PFSK-1 (cell line): ENCODE measurements at regions not wholly inside any gene's neighbourhood (a gene's known extent, or its start where the extent isn't known, plus 50 kb on each side); places are given as distances from the start of the nearest gene placed in this dataset.

Experiments used
- FOXP2 ChIP-seq: optimal IDR thresholded peaks from 2 replicates; pipeline ENCODE3; 2011; ENCODE audit warnings: borderline replicate concordance, control low read depth, inconsistent platforms; ENCODE audit not compliant: insufficient read depth; ENCODE audit errors: extremely low read length, extremely low read depth
- POLR2AphosphoS5 ChIP-seq: IDR thresholded peaks from 2 replicates; pipeline ENCODE4 v1.6.1; 2012; ENCODE audit warnings: low read depth, mild to moderate bottlenecking, control low read depth, low read length, moderate library complexity
- REST ChIP-seq, 2 experiments: IDR thresholded peaks; 2 replicates each; pipeline versions ENCODE4 v1.6.1 to v1.8.0; 2011 to 2012; ENCODE audit warnings: low read depth in 2 of 2, low read length in 2 of 2, control low read depth in 1 of 2, inconsistent platforms in 1 of 2, mild to moderate bottlenecking in 1 of 2, moderate library complexity in 1 of 2; ENCODE audit not compliant: insufficient read depth in 1 of 2
- SIN3A ChIP-seq: IDR thresholded peaks from 2 replicates; pipeline ENCODE4 v1.6.1; 2012; ENCODE audit warnings: mild to moderate bottlenecking, low read length, moderate library complexity, borderline replicate concordance; ENCODE audit not compliant: insufficient read depth
- TAF1 ChIP-seq: IDR thresholded peaks from 2 replicates; pipeline ENCODE4 v1.6.1; 2012; ENCODE audit warnings: low read length, control low read depth, borderline replicate concordance; ENCODE audit not compliant: insufficient read depth

- TF ChIP-seq TAF1 (no peak), SIN3A (no peak), FOXP2 (no peak), REST (IDR thresholded peaks at IDR 0.05; ENCODE audit: insufficient read depth in 1 of 2, low read depth in 2 of 2, low read length in 2 of 2) (no peak), POLR2AphosphoS5 (no peak)
Measured at GRCh38 chr12:98402671-98403070, 112.7 kb upstream of the TMPO start.

GRCh38 chr12:98403385-98403784, 112.0 kb upstream of the TMPO start:
- TF ChIP-seq TAF1 (no peak), POLR2AphosphoS5 (no peak), FOXP2 (no peak), REST (IDR thresholded peaks at IDR 0.05; ENCODE audit: insufficient read depth in 1 of 2, low read depth in 2 of 2, low read length in 2 of 2) (no peak), SIN3A (no peak)

- peak; percentile 83 for TF ChIP-seq FOXP2
- 0 out of 4 replicates have a peak, but pooled peaks of 1 of the 2 experiments have one; percentile 24 for TF ChIP-seq REST (IDR thresholded peaks at IDR 0.05; ENCODE audit: insufficient read depth in 1 of 2, low read depth in 2 of 2, low read length in 2 of 2)
- TF ChIP-seq SIN3A, result no peak; the same call in 1 of the 2 replicates
Measured at GRCh38 chr12:98403936-98404335, 111.5 kb upstream of the TMPO start.

- TF ChIP-seq TAF1 (no peak), SIN3A (no peak), REST (IDR thresholded peaks at IDR 0.05; ENCODE audit: insufficient read depth in 1 of 2, low read depth in 2 of 2, low read length in 2 of 2) (no peak), POLR2AphosphoS5 (no peak), FOXP2 (no peak)
Measured at GRCh38 chr12:98405805-98406366, 109.5 kb upstream of the TMPO start.

DNA sequence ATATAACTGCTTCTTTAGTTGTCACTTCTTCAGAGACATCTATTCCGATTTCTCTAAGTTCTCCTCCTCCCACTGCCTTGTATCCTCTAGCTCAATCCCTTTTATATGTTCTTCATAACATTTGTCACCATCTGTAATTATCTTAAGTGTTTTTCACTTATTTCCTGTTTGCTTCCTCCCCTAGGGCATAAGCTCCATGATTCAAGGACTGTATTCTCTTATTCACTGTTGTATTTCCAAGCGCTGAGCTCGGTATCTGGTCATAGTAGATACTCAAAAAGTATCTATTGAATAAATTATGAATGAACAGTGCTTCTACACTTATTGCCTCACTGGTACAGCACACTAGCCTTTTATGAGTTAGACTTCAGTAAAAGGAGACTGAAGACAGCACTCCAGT, 109.0 kb upstream of the TMPO start:
- TF ChIP-seq REST (IDR thresholded peaks at IDR 0.05; ENCODE audit: insufficient read depth in 1 of 2, low read depth in 2 of 2, low read length in 2 of 2) (no peak), TAF1 (no peak), POLR2AphosphoS5 (no peak), FOXP2 (no peak), SIN3A (no peak)
